Skeletal muscle cell (primary cell): ENCODE measurements at regions not wholly inside any gene's neighbourhood (a gene's known extent, or its start where the extent isn't known, plus 50 kb on each side); places are given as distances from the start of the nearest gene placed in this dataset.

Source experiments
- DNase-seq: peaks from one replicate; pipeline ENCODE4 v3.0.0-alpha.2; 2010; ENCODE audit warnings: low read depth
- H3K4me3 ChIP-seq: 2 replicates; pipeline ENCODE4 v1.5.1; 2011; ENCODE audit warnings: low read depth, mild to moderate bottlenecking, control low read depth, low read length, moderate library complexity

DNA sequence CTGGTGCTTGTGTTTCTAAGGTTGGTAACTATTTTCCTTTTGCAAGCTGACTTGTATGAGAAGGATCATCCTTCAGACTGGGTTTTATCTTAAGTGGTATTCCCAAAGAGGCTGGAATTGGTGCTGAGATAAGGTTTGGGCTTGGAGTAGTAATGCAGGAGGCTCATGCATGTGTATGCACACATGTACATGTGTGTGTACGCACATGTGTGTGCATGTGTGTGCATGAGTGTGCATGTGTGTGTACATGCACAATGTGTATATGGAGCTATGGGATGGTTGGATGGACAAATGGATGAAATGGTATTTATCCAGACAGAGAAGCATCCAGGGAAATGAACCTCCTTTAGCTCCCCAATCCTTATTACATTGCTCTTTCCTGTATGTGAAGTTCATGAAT is 142.6 kb downstream of the CARTPT start:
- no peak overlapping the region for H3K4me3 ChIP-seq
- no peak for DNase-seq

DNA sequence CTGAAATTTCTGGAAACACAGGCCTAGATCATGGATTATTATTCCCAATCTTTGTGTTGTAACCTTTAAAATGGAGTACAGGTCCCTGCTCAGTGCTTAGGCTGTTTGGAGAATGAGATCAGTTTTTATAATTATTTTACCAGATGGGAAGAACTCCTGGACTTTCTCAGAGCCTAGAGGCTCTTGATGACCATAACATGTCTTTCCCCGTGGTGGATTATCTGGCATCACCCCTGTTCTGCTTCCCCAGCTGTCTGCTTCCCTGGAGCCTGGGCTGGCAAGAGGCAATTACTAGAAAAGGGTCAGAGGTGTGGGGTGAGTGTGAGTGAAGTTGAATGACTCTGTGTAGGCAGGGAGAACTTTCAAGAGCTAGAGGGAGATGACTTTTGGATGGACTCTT is 143.0 kb downstream of the CARTPT start:
- H3K4me3 ChIP-seq, result no peak overlapping the region
- no peak for DNase-seq

DNA sequence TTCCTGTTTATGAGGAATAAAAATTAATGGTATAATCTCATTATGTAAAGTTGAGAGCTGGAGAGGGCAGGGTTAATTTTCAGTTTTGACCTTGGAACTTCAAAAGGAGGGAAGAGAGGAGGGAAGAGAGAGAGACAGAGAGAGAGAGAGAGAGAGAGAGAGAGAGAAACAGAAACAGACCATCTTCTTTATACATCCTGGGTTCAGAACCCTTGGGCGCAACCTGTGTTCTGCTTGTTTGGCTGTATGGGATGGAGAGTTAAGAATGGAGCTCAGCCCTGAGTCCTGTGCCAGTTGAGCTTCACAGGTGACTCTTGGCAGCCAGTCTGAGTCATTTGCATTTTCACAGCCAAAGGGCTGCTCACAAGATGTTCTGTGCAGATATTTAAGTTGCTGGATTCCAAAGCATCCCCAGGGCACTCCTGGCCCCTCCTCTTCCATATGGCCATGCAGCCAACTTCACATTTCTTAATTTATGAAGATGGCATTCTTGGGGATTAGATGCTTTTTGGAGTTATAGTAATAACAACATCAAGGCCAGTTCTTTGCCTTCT is 143.5 kb downstream of the CARTPT start:
- no peak overlapping the region for H3K4me3 ChIP-seq
- DNase-seq, result no peak

DNA sequence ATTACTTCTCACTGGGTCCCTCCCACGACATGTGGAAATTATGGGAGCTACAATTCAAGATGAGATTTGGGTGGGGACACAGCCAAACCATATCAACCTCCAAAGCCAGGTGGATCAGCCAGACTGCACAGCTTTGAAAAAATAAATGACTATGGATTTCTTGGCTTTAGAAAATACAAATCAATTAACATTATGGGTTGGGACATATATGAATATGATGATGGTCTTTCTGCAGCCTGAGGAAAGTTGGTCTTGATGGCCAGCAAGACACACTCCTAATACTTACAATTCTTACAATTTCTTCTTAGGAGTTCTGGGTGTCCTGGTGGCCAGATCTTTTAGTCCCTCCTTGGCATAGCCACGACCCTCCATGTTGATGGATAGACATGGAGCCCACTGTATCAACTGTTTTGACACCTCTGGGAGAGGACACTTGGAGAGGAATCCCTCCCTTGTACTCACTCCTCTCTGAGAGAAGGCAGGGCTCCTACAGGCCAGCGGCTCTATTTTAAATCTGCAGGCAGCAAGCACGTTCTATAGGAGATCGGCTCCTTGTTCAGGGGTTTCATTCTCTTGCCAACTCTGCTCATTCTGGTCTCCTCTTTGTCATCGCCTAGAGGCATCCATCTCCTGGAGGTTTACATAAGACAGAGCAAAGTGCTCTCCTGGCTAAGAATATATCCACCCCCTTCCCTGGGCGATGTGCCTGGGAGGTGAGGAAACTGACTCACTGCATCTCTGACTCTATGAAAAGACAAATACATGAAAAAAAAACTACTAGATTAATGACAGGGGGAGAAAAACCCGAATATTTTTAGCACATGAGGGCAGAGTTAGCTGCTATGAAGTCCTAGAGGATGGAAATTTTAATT is 145.9 kb downstream of the CARTPT start:
- no peak overlapping the region for H3K4me3 ChIP-seq
- DNase-seq, result peak; percentile 91

DNA sequence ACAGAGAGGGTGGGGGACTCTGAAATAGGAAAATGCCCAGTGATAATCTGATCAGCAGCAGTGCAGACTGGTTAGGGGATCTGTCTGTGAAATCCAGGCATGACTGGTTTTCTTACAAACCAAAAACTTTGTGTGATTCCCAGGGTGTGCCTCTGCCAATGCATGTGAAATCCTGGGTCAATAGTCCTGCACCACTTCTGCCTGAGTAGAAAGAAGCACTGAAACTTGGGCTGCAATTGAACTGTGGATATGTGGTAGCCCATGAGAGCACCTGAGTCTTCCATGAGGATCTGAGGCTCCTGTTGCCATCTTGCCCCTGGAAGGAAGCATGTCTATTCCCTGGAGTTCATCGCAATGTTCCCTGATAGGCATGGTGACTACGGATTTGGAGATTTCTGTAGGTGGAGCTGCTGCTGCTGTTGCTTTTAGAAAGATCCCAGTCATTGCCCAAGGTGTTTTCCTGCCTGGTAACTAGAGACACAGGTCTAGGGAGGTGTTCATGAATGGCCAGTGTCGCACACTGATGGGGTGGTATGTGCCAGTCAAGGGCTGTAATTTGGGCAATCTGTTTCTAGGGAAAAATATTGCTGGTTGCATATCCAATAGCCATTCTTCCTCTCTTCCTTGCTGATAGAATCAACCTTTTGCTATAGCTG is 146.7 kb downstream of the CARTPT start:
- no peak for DNase-seq

DNA sequence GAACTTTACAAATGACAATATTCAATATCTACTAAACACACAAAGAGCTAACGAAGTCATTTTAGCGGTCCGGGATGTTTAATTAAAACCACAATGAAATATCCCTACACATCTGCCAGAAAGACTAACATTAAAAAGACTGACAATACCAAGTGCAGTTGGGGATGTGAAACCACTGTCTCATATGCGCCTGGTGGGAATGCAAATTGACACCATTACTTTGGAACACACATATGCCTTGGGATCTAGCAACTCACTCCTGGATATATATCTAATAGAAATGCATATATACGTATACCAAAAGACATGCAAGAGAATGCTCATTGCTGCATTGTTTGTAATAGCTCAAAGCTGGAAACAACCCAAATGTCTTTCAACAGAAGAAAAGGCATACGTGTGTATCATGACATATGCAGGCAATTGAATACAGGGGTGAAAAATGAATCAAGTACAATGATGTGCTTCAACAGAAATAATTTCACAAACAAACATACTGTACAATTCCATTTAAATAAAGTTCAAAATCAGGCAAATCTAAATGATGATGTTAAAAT is 153.3 kb downstream of the CARTPT start:
- no peak overlapping the region for H3K4me3 ChIP-seq

More for the DNA sequence above, 146.7 kb downstream of the CARTPT start:
- no peak overlapping the region for H3K4me3 ChIP-seq

DNA sequence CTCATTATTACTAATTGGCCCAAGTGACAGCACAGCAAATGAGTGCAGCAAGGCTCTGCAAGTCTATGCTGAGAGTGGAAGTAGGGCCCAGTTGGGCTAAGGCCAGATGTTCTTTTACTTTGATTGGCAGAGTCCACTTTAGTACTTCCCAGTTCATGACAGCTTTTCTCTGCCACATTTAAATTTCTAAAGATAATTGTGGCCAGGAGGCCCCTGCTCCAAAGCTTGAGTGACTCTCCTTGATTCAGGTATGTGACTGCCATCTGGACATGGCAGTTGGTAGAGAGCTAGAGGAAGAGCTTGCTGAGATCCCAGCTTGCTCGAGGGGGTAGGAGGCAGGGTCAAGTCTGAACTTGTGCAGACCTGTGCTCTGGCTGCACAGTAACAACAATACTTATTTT is 154.1 kb downstream of the CARTPT start:
- DNase-seq, result no peak
- H3K4me3 ChIP-seq, result no peak overlapping the region

More for the DNA sequence above, 153.3 kb downstream of the CARTPT start:
- DNase-seq, result peak; percentile 54

DNA sequence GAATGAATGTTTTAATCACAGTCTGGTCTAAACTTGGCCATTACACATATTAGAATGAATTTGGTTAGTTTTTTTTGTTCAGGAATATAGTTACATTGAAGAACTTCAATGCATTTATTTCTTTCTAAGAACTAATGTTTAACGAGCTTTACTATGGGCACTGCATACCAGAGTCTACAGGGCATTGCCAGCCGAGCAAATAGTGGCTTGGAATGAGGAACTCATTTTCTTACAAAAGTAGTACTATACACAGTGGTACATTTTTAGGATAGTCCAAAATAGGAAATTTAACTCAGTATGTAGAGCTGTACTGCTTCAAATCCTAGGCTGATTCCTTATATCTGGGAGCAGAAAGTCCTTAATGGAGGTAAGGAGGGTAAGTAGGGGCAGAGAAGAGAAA is 155.4 kb downstream of the CARTPT start:
- no peak overlapping the region for H3K4me3 ChIP-seq
- no peak for DNase-seq

DNA sequence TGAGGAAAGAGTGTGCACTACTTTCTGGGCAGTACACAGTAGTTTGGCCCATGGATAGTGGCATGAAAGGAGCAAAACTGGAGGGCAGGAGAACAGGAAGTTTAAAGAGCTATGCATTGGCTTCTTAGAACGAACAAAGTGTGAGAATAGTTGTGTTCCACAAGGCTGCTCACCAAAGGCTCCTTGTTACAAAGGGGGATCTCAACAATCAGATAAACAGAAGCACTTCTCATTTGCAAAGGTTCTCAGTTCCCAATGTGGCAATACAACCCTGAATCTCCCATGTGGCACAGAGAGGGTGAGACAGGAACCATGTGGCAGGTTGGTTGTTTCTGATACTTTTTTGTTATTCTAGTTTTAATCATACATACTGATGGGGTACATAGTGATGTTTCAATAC is 158.4 kb downstream of the CARTPT start:
- H3K4me3 ChIP-seq, result no peak overlapping the region
- DNase-seq, result no peak

DNA sequence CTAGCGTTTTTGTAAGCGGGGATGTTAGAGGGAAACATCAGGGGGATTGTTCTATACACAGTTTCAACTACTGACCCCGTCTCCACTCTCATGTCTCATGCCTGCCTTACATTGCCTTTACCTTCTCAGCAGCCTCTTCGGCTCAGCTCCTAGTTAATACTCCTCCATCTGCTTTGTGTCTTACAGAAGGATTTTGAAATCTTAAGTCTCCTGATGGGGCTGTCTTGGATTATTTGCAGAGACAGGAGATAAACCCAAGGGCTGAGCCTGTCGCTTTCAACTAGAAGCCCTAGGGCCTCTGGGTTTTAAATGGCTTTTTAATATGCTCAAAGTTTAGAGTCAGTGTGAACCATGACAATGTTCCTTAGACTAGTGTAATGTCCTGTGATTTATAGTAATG is 161.5 kb downstream of the CARTPT start:
- no peak overlapping the region for H3K4me3 ChIP-seq
- DNase-seq, result no peak

DNA sequence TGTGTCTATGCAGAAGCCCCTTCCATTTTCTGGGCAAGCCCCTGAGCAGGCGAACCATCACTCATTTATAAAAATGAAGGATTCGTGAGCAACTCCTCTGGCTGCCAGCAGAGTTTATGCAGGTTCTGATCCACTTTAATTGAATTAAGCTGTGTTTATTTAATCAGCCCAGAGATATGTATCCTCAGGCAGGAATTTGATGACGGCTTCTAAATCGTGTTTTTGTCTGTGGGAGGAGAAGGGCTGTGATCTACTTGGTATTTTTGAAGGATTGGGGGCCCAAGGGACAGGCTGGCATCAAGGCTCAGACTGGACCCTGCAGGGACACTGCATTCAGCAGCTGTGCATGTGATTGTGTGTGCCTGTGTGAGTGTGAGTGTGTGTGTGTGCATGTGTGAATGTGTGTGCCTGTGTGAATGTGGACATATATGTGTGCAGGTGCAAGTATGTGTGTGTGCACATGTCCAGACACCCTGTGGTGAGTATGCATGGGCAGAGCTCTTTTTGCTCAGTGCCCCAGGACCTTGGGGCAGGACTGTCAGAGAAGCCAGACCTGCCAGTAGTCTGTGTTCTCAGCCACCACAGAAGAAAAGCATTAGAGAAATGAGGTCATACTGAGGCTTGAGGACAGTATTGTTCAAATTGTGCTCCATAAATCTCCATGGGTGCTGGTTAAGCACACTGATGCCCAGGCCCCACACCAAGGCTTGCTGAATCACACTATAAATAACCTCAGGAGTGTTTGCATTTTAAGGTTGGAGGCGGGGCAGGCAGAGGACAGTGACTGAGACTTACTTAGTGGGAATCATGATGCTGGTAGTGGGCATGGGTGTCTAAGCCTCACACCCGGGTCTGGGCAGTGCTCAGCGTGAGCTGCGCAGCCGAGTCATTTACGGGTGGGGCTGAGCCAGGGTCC is 164.0 kb downstream of the CARTPT start:
- peak; percentile 39 for DNase-seq
- no peak overlapping the region for H3K4me3 ChIP-seq

DNA sequence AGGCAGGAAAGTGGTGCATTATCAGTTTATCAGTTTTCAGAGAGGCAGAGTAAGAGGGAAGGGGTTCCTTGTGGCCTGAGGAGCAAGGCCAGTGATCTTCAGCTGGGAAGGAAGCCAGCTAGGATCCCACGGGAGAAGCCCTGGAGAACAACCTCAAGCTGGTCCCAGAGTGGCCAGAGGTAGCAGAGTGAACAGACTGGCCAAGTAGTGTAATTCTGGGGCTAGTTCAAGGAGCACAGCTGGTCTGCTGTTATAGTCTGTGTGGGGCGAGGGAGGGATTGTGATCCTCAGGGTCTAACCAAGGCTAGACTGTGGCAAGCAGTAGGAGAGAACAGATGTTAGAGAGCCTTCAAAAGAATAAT is 164.6 kb downstream of the CARTPT start:
- peak; percentile 25 for DNase-seq
- H3K4me3 ChIP-seq, result no peak overlapping the region

DNA sequence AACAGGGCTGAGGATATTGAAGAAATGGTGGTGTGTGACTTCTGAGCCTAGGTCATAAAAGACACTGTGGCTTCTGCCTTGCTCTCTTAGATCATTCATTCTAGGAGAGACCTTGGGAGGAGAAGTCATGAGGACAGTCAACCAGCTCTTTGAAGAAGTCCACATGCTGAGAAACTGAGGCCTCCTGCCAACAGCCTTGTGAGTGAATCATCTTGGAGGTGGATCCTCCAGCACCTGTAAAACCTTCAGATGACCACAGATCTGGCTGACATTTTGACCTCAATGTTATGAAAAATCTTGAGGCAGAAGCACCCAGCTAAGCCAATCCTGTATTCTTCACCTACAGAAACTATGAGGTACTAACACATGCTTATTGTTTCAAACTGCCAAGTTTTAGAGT is 165.9 kb downstream of the CARTPT start:
- no peak for DNase-seq
- no peak overlapping the region for H3K4me3 ChIP-seq

DNA sequence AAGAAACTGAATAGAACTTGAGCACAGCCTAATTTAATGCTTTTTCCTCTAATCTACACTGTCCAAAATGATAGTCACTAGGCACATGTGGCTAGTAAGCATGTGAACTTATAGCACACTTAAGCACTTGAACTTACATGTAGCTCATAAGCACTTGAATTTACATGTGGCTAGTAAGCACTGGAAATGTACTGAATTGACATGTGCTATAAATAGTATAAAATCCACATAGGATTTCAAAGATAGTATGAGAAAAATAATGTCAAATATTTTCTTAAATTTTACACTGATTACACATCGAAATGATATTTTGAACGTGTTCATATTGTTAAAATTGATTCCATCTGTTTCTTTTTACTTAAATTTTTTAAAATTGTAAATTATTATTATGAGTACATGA is 167.3 kb downstream of the CARTPT start:
- H3K4me3 ChIP-seq, result no peak overlapping the region
- no peak for DNase-seq

DNA sequence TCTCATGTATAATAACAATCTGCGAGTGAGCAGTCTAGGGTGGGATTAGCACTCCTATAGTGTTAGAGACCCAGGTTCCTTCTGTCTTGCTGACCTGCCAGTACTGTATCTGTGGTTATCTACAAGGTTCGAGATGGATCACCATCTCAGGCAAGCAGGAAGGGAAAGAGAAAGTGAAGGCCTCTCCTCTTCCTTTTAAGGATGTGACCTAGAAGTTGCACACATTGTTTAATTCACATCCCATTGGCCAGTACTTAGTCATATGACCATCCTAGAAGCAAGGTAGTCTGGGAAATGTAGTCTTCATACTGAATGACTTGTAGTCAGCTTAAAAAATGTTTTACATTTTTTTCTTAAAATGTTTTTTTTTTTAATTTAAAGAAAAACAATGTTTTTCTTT is 168.6 kb downstream of the CARTPT start:
- DNase-seq, result peak; percentile 72
- H3K4me3 ChIP-seq, result no peak overlapping the region

DNA sequence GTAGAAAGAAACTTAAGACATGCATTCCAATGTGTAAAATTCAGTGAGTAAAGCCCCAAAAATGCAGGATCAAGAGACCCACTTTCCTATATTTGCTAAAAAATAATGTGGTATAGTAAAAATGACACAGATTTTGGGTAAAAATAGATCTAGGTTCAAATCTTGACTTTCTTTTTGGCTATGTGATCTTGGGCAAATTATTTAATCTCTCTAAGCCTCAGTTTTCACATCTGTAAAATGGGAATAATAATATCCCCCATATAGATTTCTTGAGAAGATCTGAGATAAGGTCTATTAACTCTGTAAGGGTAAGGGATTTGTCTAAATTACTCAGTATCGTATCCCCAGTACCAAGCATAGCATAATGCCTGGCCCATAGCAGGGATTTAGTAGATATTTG is 172.3 kb downstream of the CARTPT start:
- H3K4me3 ChIP-seq, result no peak overlapping the region
- no peak for DNase-seq

DNA sequence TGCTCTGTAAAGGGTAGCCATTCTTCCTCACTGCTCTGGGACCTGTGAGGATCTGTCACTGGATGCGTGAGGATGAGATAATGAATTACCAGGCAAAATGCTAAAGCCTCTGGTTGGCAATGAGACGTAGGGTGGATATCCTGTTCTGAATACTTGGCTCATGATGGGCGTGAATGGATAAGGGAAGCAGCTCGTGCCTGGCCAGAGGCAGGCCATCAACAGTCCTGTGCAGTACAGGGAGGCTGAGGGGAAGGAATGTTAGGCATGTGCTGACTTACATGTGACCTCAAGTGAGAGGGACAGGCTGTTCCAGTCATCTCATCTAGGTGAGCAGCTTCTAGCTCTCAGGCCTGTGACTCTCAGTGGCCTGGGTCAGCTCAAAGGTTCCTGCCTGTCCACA is 172.8 kb downstream of the CARTPT start:
- H3K4me3 ChIP-seq, result no peak overlapping the region
- no peak for DNase-seq

DNA sequence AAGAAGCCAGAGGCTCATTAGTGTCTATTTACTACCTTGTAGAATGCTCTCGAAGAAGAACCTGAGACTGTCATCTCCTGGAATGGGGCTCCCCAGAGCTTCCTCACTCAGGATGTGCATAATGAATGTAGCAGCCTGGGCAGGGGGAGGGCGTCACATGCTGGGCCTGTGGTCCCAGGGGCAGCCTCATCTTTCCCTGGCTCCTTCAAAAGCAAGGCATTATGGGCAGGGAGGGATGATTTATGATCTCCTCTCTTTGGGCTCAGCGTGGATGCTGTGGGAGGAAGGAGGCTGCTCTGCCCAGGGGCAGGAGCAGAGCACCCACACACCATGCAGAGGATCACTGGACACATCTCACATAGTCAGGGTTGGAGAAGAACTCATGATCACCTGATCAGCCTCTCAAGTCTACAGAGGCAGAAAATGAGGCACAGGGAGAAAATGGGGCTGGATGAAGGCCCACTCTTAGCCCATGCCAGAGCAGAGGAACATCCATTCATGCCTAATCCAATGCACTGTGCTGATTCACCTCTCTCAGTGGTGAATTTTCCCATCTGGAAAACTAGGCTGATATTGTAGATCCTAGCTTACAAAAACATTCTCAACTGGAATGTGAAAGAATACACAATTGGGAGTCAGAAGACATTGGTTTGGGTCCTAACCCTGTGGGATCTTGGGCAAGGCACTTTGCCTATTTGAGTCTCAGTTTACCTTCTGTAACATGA is 173.7 kb downstream of the CARTPT start:
- no peak for DNase-seq

DNA sequence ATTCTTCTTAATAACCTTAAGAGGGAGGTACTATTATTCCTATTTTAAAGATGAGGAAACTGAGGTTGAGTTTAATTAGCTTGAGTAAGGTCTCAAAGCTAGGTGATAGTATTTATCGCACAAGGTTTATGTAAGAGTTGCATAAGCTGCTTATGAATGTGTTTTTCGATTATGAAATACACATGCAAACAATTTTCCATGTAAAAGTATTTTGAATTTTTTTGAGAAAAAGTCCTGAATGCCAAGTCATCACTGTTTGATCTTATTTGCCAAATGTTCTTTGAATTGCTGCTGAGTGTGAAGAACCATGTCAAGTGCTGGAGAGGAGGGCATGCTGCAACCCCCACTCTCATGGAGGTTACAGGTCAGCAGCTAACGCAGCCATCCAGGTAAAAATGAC is 174.4 kb downstream of the CARTPT start:
- no peak for DNase-seq
- no peak overlapping the region for H3K4me3 ChIP-seq

More for the DNA sequence above, 173.7 kb downstream of the CARTPT start:
- no peak overlapping the region for H3K4me3 ChIP-seq
